NCI-H1092 treated with DMSO at 0.1 percent for 48 hours (cell line): ENCODE measurements at regions not wholly inside any gene's neighbourhood (a gene's known extent, or its start where the extent isn't known, plus 50 kb on each side); places are given as distances from the start of the nearest gene placed in this dataset.
"Not testable (repeated sequence)": the region's sequence is repeated elsewhere in the genome, so short reads cannot be mapped to it uniquely, and the experiment has no call there.

Experiments used
- DNase-seq: peaks from one replicate; lab custom pipeline; 2025; lab: John Stamatoyannopoulos, UW

- no peak for DNase-seq
Measured at GRCh38 chr5:57749396-57749795, 266.8 kb upstream of the ACTBL2 start.

GRCh38 chr5:57745700-57746651, 263.4 kb upstream of the ACTBL2 start:
- DNase-seq = no peak

- DNase-seq = no peak
Measured at GRCh38 chr5:57745029-57745428, 262.4 kb upstream of the ACTBL2 start.

GRCh38 chr5:57741336-57741735, 258.7 kb upstream of the ACTBL2 start:
- DNase-seq = no peak

- DNase-seq = no peak
Measured at GRCh38 chr5:57738787-57739186, 256.2 kb upstream of the ACTBL2 start.

- no peak for DNase-seq
Measured at GRCh38 chr5:57738301-57738700, 255.7 kb upstream of the ACTBL2 start.

- no peak for DNase-seq
Measured at GRCh38 chr5:57736716-57737115, 254.1 kb upstream of the ACTBL2 start.

- not testable (repeated sequence) for DNase-seq
Measured at GRCh38 chr5:57735279-57736153, 252.9 kb upstream of the ACTBL2 start.

- DNase-seq = no peak
Measured at GRCh38 chr5:57734296-57734695, 251.7 kb upstream of the ACTBL2 start.

- no peak for DNase-seq
Measured at GRCh38 chr5:57727591-57727990, 245.0 kb upstream of the ACTBL2 start.

- no peak for DNase-seq
Measured at GRCh38 chr5:57725658-57726504, 243.3 kb upstream of the ACTBL2 start.

GRCh38 chr5:57724836-57725235, 242.2 kb upstream of the ACTBL2 start:
- no peak for DNase-seq

GRCh38 chr5:57721226-57721625, 238.6 kb upstream of the ACTBL2 start:
- DNase-seq = no peak

GRCh38 chr5:57720656-57721055, 238.0 kb upstream of the ACTBL2 start:
- DNase-seq = no peak

GRCh38 chr5:57719216-57719615, 236.6 kb upstream of the ACTBL2 start:
- DNase-seq = no peak

- DNase-seq = no peak
Measured at GRCh38 chr5:57718155-57718554, 235.5 kb upstream of the ACTBL2 start.

- DNase-seq = no peak
Measured at GRCh38 chr5:57717555-57717954, 234.9 kb upstream of the ACTBL2 start.

GRCh38 chr5:57716661-57717060, 234.1 kb upstream of the ACTBL2 start:
- no peak for DNase-seq

- no peak for DNase-seq
Measured at GRCh38 chr5:57715296-57715695, 232.7 kb upstream of the ACTBL2 start.

GRCh38 chr5:57713535-57713934, 230.9 kb upstream of the ACTBL2 start:
- DNase-seq = not testable (repeated sequence)

- no peak for DNase-seq
Measured at GRCh38 chr5:57711946-57712345, 229.3 kb upstream of the ACTBL2 start.

GRCh38 chr5:57711471-57711870, 228.9 kb upstream of the ACTBL2 start:
- DNase-seq = no peak
